Neuronal stem cell (in vitro differentiated cells): ENCODE measurements at regions not wholly inside any gene's neighbourhood (a gene's known extent, or its start where the extent isn't known, plus 50 kb on each side); places are given as distances from the start of the nearest gene placed in this dataset.

Experiments used
- DNase-seq: peaks from one replicate; pipeline ENCODE4 v3.0.0-alpha.2; 2013; ENCODE audit warnings: low spot score
- H2AFZ ChIP-seq: one replicate; pipeline ENCODE4 v1.6.1; 2013; ENCODE audit warnings: mild to moderate bottlenecking, low read length, inconsistent platforms
- H2AK5ac ChIP-seq: 2 replicates; pipeline ENCODE4 v1.6.1; 2013; ENCODE audit warnings: low read depth, mild to moderate bottlenecking, inconsistent platforms, low read length, moderate library complexity, mixed read lengths
- H2BK120ac ChIP-seq: 2 replicates; pipeline ENCODE4 v1.6.1; 2013; ENCODE audit warnings: low read depth, mild to moderate bottlenecking, inconsistent platforms, low read length, moderate library complexity, mixed read lengths
- H2BK12ac ChIP-seq: one replicate; pipeline ENCODE4 v1.6.1; 2013; ENCODE audit warnings: low read length, inconsistent platforms
- H2BK15ac ChIP-seq: 2 replicates; pipeline ENCODE4 v1.6.1; 2013; ENCODE audit warnings: mild to moderate bottlenecking, low read length, inconsistent platforms, mixed read lengths
- H2BK5ac ChIP-seq: one replicate; pipeline ENCODE4 v1.6.1; 2013; ENCODE audit warnings: inconsistent platforms, mild to moderate bottlenecking, low read length, moderate library complexity
- H3K14ac ChIP-seq: one replicate; pipeline ENCODE4 v1.6.1; 2013; ENCODE audit warnings: low read length, inconsistent platforms
- H3K18ac ChIP-seq: 2 replicates; pipeline ENCODE4 v1.6.1; 2013; ENCODE audit warnings: low read length, inconsistent platforms
- H3K23ac ChIP-seq: 2 replicates; pipeline ENCODE4 v1.6.1; 2013; ENCODE audit warnings: low read depth, mild to moderate bottlenecking, mixed read lengths, low read length, inconsistent platforms; ENCODE audit not compliant: poor library complexity
- H3K27ac ChIP-seq: replicated peaks from 3 replicates; pipeline ENCODE4 v1.5.1; 2013; ENCODE audit warnings: low read length, inconsistent platforms
- H3K27me3 ChIP-seq, 3 experiments: 2 replicates each; pipeline ENCODE4 v1.6.1; 2013; ENCODE audit warnings: low read length in 3 of 3, mild to moderate bottlenecking in 2 of 3, inconsistent platforms in 1 of 3, low read depth in 1 of 3, mixed read lengths in 1 of 3, moderate library complexity in 1 of 3; ENCODE audit not compliant: control insufficient read depth in 3 of 3, insufficient read depth in 3 of 3
- H3K36me3 ChIP-seq, 2 donors: replicated peaks in 1 of 2; 2 replicates each; pipeline ENCODE4 v1.6.1; 2013; ENCODE audit warnings: low read length in 2 of 2; ENCODE audit not compliant: control insufficient read depth in 2 of 2, insufficient read depth in 2 of 2
- H3K4ac ChIP-seq: 2 replicates; pipeline ENCODE4 v1.6.1; 2013; ENCODE audit warnings: inconsistent platforms, mild to moderate bottlenecking, low read length, moderate library complexity
- H3K4me1 ChIP-seq, 2 donors: 1 replicate in 1 of 2; 2 replicates in 1 of 2; pipeline ENCODE4 v1.6.1; 2013; ENCODE audit warnings: low read length in 2 of 2, low read depth in 1 of 2; ENCODE audit not compliant: control insufficient read depth in 2 of 2, insufficient read depth in 1 of 2
- H3K4me2 ChIP-seq: one replicate; pipeline ENCODE4 v1.6.1; 2013; ENCODE audit warnings: mild to moderate bottlenecking, low read length, inconsistent platforms; ENCODE audit not compliant: insufficient read depth, poor library complexity, severe bottlenecking
- H3K4me3 ChIP-seq, 2 donors: 2 replicates each; pipeline ENCODE4 v1.5.1; 2013; ENCODE audit warnings: low read length in 2 of 2, mild to moderate bottlenecking in 2 of 2, inconsistent platforms in 1 of 2, moderate library complexity in 1 of 2
- H3K79me1 ChIP-seq: one replicate; pipeline ENCODE4 v1.6.1; 2013; ENCODE audit warnings: low read depth, mild to moderate bottlenecking, inconsistent platforms, low read length, moderate library complexity
- H3K9ac ChIP-seq: one replicate; pipeline ENCODE4 v1.6.1; 2013; ENCODE audit warnings: mild to moderate bottlenecking, low read depth, low read length, inconsistent platforms; ENCODE audit not compliant: poor library complexity
- H3K9me3 ChIP-seq, 2 donors: replicated peaks in 1 of 2; 2 replicates each; pipeline versions ENCODE3 to v1.6.1; 2013; ENCODE audit warnings: low read length in 2 of 2, mild to moderate bottlenecking in 2 of 2, inconsistent platforms in 1 of 2, low read depth in 1 of 2, mixed read lengths in 1 of 2, moderate library complexity in 1 of 2; ENCODE audit not compliant: control insufficient read depth in 2 of 2, insufficient read depth in 1 of 2
- H4K8ac ChIP-seq: one replicate; pipeline ENCODE4 v1.6.1; 2013; ENCODE audit warnings: low read depth, mild to moderate bottlenecking, inconsistent platforms, low read length, moderate library complexity
- H4K91ac ChIP-seq: one replicate; pipeline ENCODE4 v1.6.1; 2013; ENCODE audit warnings: low read length, low read depth, mild to moderate bottlenecking, inconsistent platforms; ENCODE audit not compliant: poor library complexity
- WGBS, 2 donors: extraction: QIAGEN DNeasy Blood & Tissue Kit; methylation state at CpG; one replicate each; pipeline ENCODE4 v1.1.7; 2013; ENCODE audit warnings: missing lambda C conversion rate in 2 of 2, mixed read lengths in 1 of 2; ENCODE audit not compliant: insufficient read length in 2 of 2, insufficient replicate concordance in 1 of 2; ENCODE audit errors: extremely low coverage in 2 of 2; 5-methylcytosine and 5-hydroxymethylcytosine counted together

GRCh38 chr7:132059141-132059540 is 502.7 kb upstream of the PODXL start:
- H3K36me3 ChIP-seq = no peaks in the 10 kb centered on the region
- no peak overlapping the region for H4K8ac ChIP-seq
- H3K18ac ChIP-seq = no peak overlapping the region
- H2BK120ac ChIP-seq = no peak overlapping the region
- H3K27ac ChIP-seq = no peak overlapping the region
- H3K9ac ChIP-seq = no peak overlapping the region
- H3K4me2 ChIP-seq = no peak overlapping the region
- H4K91ac ChIP-seq = no peak overlapping the region
- no peak overlapping the region for H3K14ac ChIP-seq
- no peak overlapping the region for H3K4ac ChIP-seq
- no peaks in the 10 kb centered on the region for H3K27me3 ChIP-seq
- H2BK5ac ChIP-seq = no peak overlapping the region
- no peaks in the 10 kb centered on the region for H3K4me1 ChIP-seq
- DNase-seq = no peak
- H2BK15ac ChIP-seq = no peak overlapping the region
- no peak overlapping the region for H2AFZ ChIP-seq
- H3K79me1 ChIP-seq = no peaks in the 10 kb centered on the region
- H3K4me3 ChIP-seq = no peak overlapping the region
- H3K23ac ChIP-seq = no peak overlapping the region
- H2BK12ac ChIP-seq = no peak overlapping the region
- no peak overlapping the region for H2AK5ac ChIP-seq
- WGBS, 2 donors = no CpG with 5 or more reads among the region's 4 CpGs
- H3K9me3 ChIP-seq = no peaks in the 10 kb centered on the region

DNA sequence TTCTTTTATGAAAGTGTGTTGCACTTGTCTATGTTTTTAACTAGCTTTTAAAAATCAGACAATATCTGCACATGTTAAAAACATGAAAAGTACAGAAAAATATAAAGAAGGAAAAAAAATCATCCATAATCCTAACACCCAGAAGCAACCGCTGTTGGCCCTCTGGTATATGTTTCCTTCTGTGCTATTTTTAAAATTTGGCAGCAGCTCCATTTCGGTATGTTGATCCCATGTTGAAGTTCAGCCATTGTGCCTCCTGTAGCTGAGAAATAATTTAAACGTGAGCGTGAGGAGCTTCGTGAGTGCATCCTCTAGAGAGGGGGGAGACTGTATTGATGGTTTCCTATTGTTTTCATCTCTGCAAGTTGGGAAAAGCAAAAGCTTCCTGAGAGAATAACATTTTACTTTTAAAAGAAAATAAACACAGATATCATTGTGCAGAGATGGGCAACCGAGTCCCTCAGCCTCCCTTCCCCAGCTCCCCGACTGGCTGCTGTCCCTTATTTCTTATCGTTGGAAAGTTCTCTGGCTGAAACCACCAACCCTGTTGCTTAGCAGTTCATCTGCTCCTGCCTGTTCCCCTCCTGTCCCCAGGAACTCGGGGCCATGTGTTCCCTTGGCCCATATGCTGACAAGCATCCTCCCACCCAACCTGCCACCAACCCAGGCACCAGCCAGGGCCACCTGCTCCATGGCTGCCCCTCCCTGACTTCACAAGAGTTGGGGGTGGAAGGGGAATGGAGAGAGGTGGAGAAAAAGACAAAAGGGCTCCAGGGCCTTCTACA is 499.1 kb upstream of the PODXL start:
- no peaks in the 10 kb centered on the region for H3K27me3 ChIP-seq
- no peak overlapping the region for H2BK15ac ChIP-seq
- no peak overlapping the region for H4K91ac ChIP-seq
- no peak overlapping the region for H2AK5ac ChIP-seq
- H3K27ac ChIP-seq = no peak overlapping the region
- H3K9me3 ChIP-seq = no peaks in the 10 kb centered on the region
- DNase-seq = no peak
- H3K18ac ChIP-seq = no peak overlapping the region
- no peak overlapping the region for H3K4ac ChIP-seq
- H2AFZ ChIP-seq = no peak overlapping the region
- H2BK12ac ChIP-seq = no peak overlapping the region
- no peak overlapping the region for H3K14ac ChIP-seq
- H3K36me3 ChIP-seq = no peaks in the 10 kb centered on the region
- H3K79me1 ChIP-seq = no peaks in the 10 kb centered on the region
- H3K9ac ChIP-seq = no peak overlapping the region
- no peak overlapping the region for H3K23ac ChIP-seq
- peaks cover 0 to 3% of the 10 kb centered on the region in 2 donors for H3K4me1 ChIP-seq
- no peak overlapping the region for H2BK5ac ChIP-seq
- no peak overlapping the region for H3K4me3 ChIP-seq
- WGBS, 2 donors = no CpG with 5 or more reads among the region's 9 CpGs
- H3K4me2 ChIP-seq = no peak overlapping the region
- H4K8ac ChIP-seq = no peak overlapping the region
- H2BK120ac ChIP-seq = no peak overlapping the region

GRCh38 chr7:132053871-132054270 is 497.4 kb upstream of the PODXL start:
- Histone ChIP-seq H3K9ac (no peak overlapping the region), H4K8ac (no peak overlapping the region), H3K27ac (no peak overlapping the region), H3K4me2 (no peak overlapping the region), H3K4ac (no peak overlapping the region), H3K4me3 (no peak overlapping the region), H3K18ac (peak overlapping the region; percentile 13), H3K14ac (no peak overlapping the region), H2BK120ac (no peak overlapping the region), H2BK12ac (no peak overlapping the region), H2BK5ac (no peak overlapping the region), H2AFZ (no peak overlapping the region), H2BK15ac (no peak overlapping the region), H3K79me1 (no peaks in the 10 kb centered on the region), H2AK5ac (peak overlapping the region; percentile 45), H3K27me3 (no peaks in the 10 kb centered on the region), H4K91ac (no peak overlapping the region), H3K23ac (no peak overlapping the region), H3K4me1 (peaks cover 0 to 3% of the 10 kb centered on the region in 2 donors), H3K36me3 (no peaks in the 10 kb centered on the region), H3K9me3 (no peaks in the 10 kb centered on the region)
- no peak for DNase-seq
- WGBS, 2 donors = no CpG with 5 or more reads among the region's 2 CpGs

GRCh38 chr7:132051311-132051710 is 494.9 kb upstream of the PODXL start:
- no peak overlapping the region for H3K27ac ChIP-seq
- peaks cover 0 to 3% of the 10 kb centered on the region in 2 donors for H3K4me1 ChIP-seq
- H3K79me1 ChIP-seq = no peaks in the 10 kb centered on the region
- no peak overlapping the region for H2BK5ac ChIP-seq
- H2BK12ac ChIP-seq = no peak overlapping the region
- no peak overlapping the region for H4K8ac ChIP-seq
- no peak overlapping the region for H3K18ac ChIP-seq
- no peak overlapping the region for H4K91ac ChIP-seq
- no peaks in the 10 kb centered on the region for H3K9me3 ChIP-seq
- H2BK120ac ChIP-seq = no peak overlapping the region
- H3K4ac ChIP-seq = no peak overlapping the region
- no peak overlapping the region for H2BK15ac ChIP-seq
- no peak overlapping the region for H3K4me3 ChIP-seq
- no peaks in the 10 kb centered on the region for H3K36me3 ChIP-seq
- H3K4me2 ChIP-seq = no peak overlapping the region
- WGBS, 2 donors = no CpG with 5 or more reads among the region's 3 CpGs
- no peak overlapping the region for H3K9ac ChIP-seq
- no peak for DNase-seq
- no peak overlapping the region for H2AFZ ChIP-seq
- no peak overlapping the region for H2AK5ac ChIP-seq
- H3K27me3 ChIP-seq = no peaks in the 10 kb centered on the region
- no peak overlapping the region for H3K23ac ChIP-seq
- H3K14ac ChIP-seq = no peak overlapping the region
